Liver (tissue), 8 donors: ENCODE measurements at regions not wholly inside any gene's neighbourhood (a gene's known extent, or its start where the extent isn't known, plus 50 kb on each side); places are given as distances from the start of the nearest gene placed in this dataset.

ENCODE experiments used
- DNase-seq: peaks from one replicate; pipeline ENCODE4 v3.0.0-alpha.2; 2017; ENCODE audit warnings: low spot score
- H3K27ac ChIP-seq, 2 donors: one replicate each; pipeline ENCODE4 v1.7.0; 2013; ENCODE audit warnings: inconsistent platforms in 2 of 2, low read length in 2 of 2, control low read depth in 1 of 2, low read depth in 1 of 2, mild to moderate bottlenecking in 1 of 2
- H3K27me3 ChIP-seq, 4 donors: one replicate each; pipeline versions ENCODE4 v1.6.1 to v1.7.0; 2013; ENCODE audit warnings: low read length in 3 of 4, inconsistent platforms in 1 of 4, mild to moderate bottlenecking in 1 of 4, moderate library complexity in 1 of 4; ENCODE audit not compliant: control insufficient read depth in 4 of 4, insufficient read depth in 4 of 4
- H3K36me3 ChIP-seq, 4 donors: one replicate each; pipeline versions ENCODE4 v1.6.1 to v1.7.0; 2013; ENCODE audit warnings: low read length in 3 of 4, mild to moderate bottlenecking in 3 of 4, low read depth in 1 of 4, moderate library complexity in 1 of 4; ENCODE audit not compliant: control insufficient read depth in 4 of 4, insufficient read depth in 3 of 4
- H3K4me1 ChIP-seq, 4 donors: one replicate each; pipeline versions ENCODE4 v1.6.1 to v1.7.0; 2013; ENCODE audit warnings: low read length in 3 of 4, mild to moderate bottlenecking in 3 of 4, moderate library complexity in 1 of 4; ENCODE audit not compliant: control insufficient read depth in 4 of 4, insufficient read depth in 4 of 4
- H3K4me3 ChIP-seq, 3 donors: one replicate each; pipeline versions ENCODE4 v1.6.1 to v1.7.0; 2013; ENCODE audit warnings: low read length in 3 of 3, control low read depth in 1 of 3, low read depth in 1 of 3, mild to moderate bottlenecking in 1 of 3
- H3K9ac ChIP-seq, 2 donors: one replicate each; pipeline ENCODE4 v1.7.0; 2013; ENCODE audit warnings: low read length in 2 of 2, mild to moderate bottlenecking in 2 of 2, moderate library complexity in 2 of 2, control low read depth in 1 of 2, low read depth in 1 of 2
- H3K9me3 ChIP-seq, 4 donors: one replicate each; pipeline versions ENCODE4 v1.6.1 to v1.7.0; 2013; ENCODE audit warnings: low read length in 3 of 4; ENCODE audit not compliant: control insufficient read depth in 4 of 4
- ATF3 ChIP-seq: IDR thresholded peaks from 2 replicates; pipeline ENCODE4 v1.6.1; 2016; ENCODE audit warnings: antibody characterized with exemption
- CTCF ChIP-seq: fragments of 150-350 bp; IDR thresholded peaks from 2 replicates; pipeline ENCODE4 v1.5.1; 2017; ENCODE audit warnings: improper control_type of control experiment, low read depth, low read length; ENCODE audit not compliant: missing input control
- FOXA2 ChIP-seq: IDR thresholded peaks from 2 replicates; pipeline ENCODE4 v1.6.1; 2016; ENCODE audit warnings: antibody characterized with exemption
- GABPA ChIP-seq, 2 donors: IDR thresholded peaks in 1 of 2; conservative IDR thresholded peaks in 1 of 2; 2 replicates each; pipeline ENCODE4 v1.6.1; 2016; ENCODE audit warnings: antibody characterized with exemption in 2 of 2, mild to moderate bottlenecking in 1 of 2, moderate library complexity in 1 of 2
- HNF4A ChIP-seq, 2 donors: conservative IDR thresholded peaks; 2 replicates each; pipeline ENCODE4 v1.6.1; 2016; ENCODE audit warnings: antibody characterized with exemption in 2 of 2, mild to moderate bottlenecking in 2 of 2
- HNF4G ChIP-seq: IDR thresholded peaks from 2 replicates; pipeline ENCODE4 v1.6.1; 2016; ENCODE audit warnings: antibody characterized with exemption
- JUND ChIP-seq, 2 donors: IDR thresholded peaks; 2 replicates each; pipeline ENCODE4 v1.6.1; 2016; ENCODE audit warnings: antibody characterized with exemption in 2 of 2
- MAX ChIP-seq: IDR thresholded peaks from 2 replicates; pipeline ENCODE4 v1.6.1; 2016; ENCODE audit warnings: antibody characterized with exemption
- RAD21 ChIP-seq, 2 donors: IDR thresholded peaks; 2 replicates each; pipeline ENCODE4 v1.6.1; 2016; ENCODE audit warnings: antibody characterized with exemption in 2 of 2, mild to moderate bottlenecking in 2 of 2
- RXRA ChIP-seq, 2 donors: IDR thresholded peaks; 2 replicates each; pipeline ENCODE4 v1.6.1; 2017 to 2018; ENCODE audit warnings: antibody characterized with exemption in 2 of 2, mild to moderate bottlenecking in 1 of 2
- SP1 ChIP-seq: IDR thresholded peaks from 2 replicates; pipeline ENCODE4 v1.6.1; 2018; ENCODE audit warnings: antibody characterized with exemption, mild to moderate bottlenecking
- TAF1 ChIP-seq: conservative IDR thresholded peaks from 2 replicates; pipeline ENCODE4 v1.6.1; 2016; ENCODE audit warnings: antibody characterized with exemption, mild to moderate bottlenecking
- WGBS: extraction: QIAGEN DNeasy Blood & Tissue Kit; methylation state at CpG from one replicate; pipeline ENCODE4 v1.1.7; 2013; 5-methylcytosine and 5-hydroxymethylcytosine counted together
- TF ChIP-seq, protein P1 (sequence below): IDR thresholded peaks from 2 replicates; pipeline ENCODE4 v1.6.1; 2016; ENCODE audit warnings: antibody characterized with exemption, mild to moderate bottlenecking
- TF ChIP-seq, protein P2 (sequence below): IDR thresholded peaks from 2 replicates; pipeline ENCODE4 v1.6.1; 2016; ENCODE audit warnings: antibody characterized with exemption
- donor health status: healthy.
- donor health status: healthy.
- donor health status: healthy.
- donor health status: healthy.
- donor health status: healthy.

GRCh38 chr12:131220331-131220685 lies 266.6 kb downstream of the ADGRD1 start:
- H3K27me3 ChIP-seq: no peaks in the 10 kb centered on the region
- WGBS: 76% methylated on average over 6 of the region's 6 CpGs
- no peaks in the 10 kb centered on the region for H3K36me3 ChIP-seq
- H3K9me3 ChIP-seq: no peaks in the 10 kb centered on the region
- DNase-seq: no peak
- H3K4me1 ChIP-seq: no peaks in the 10 kb centered on the region
- no peak overlapping the region for H3K9ac ChIP-seq
- no peak for TF ChIP-seq MAX
- TF ChIP-seq TAF1: no peak
- no peak for TF ChIP-seq HNF4G
- TF ChIP-seq CTCF: no peak
- no peak overlapping the region for H3K27ac ChIP-seq
- no peak overlapping the region for H3K4me3 ChIP-seq

- TF ChIP-seq TAF1 (no peak), GABPA (IDR thresholded peaks at IDR 0.05 in 1 of 2, conservative IDR thresholded peaks at IDR 0.05 in 1 of 2) (no peak), ATF3 (no peak), RAD21 (IDR thresholded peaks at IDR 0.05) (no peak), HNF4G (no peak), SP1 (no peak), FOXA2 (no peak), RXRA (IDR thresholded peaks at IDR 0.05) (no peak), JUND (IDR thresholded peaks at IDR 0.05) (no peak), HNF4A (conservative IDR thresholded peaks at IDR 0.05) (no peak)
- TF ChIP-seq, protein P1, sequence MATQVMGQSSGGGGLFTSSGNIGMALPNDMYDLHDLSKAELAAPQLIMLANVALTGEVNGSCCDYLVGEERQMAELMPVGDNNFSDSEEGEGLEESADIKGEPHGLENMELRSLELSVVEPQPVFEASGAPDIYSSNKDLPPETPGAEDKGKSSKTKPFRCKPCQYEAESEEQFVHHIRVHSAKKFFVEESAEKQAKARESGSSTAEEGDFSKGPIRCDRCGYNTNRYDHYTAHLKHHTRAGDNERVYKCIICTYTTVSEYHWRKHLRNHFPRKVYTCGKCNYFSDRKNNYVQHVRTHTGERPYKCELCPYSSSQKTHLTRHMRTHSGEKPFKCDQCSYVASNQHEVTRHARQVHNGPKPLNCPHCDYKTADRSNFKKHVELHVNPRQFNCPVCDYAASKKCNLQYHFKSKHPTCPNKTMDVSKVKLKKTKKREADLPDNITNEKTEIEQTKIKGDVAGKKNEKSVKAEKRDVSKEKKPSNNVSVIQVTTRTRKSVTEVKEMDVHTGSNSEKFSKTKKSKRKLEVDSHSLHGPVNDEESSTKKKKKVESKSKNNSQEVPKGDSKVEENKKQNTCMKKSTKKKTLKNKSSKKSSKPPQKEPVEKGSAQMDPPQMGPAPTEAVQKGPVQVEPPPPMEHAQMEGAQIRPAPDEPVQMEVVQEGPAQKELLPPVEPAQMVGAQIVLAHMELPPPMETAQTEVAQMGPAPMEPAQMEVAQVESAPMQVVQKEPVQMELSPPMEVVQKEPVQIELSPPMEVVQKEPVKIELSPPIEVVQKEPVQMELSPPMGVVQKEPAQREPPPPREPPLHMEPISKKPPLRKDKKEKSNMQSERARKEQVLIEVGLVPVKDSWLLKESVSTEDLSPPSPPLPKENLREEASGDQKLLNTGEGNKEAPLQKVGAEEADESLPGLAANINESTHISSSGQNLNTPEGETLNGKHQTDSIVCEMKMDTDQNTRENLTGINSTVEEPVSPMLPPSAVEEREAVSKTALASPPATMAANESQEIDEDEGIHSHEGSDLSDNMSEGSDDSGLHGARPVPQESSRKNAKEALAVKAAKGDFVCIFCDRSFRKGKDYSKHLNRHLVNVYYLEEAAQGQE: no peak
- TF ChIP-seq, protein P2, sequence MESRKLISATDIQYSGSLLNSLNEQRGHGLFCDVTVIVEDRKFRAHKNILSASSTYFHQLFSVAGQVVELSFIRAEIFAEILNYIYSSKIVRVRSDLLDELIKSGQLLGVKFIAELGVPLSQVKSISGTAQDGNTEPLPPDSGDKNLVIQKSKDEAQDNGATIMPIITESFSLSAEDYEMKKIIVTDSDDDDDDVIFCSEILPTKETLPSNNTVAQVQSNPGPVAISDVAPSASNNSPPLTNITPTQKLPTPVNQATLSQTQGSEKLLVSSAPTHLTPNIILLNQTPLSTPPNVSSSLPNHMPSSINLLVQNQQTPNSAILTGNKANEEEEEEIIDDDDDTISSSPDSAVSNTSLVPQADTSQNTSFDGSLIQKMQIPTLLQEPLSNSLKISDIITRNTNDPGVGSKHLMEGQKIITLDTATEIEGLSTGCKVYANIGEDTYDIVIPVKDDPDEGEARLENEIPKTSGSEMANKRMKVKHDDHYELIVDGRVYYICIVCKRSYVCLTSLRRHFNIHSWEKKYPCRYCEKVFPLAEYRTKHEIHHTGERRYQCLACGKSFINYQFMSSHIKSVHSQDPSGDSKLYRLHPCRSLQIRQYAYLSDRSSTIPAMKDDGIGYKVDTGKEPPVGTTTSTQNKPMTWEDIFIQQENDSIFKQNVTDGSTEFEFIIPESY: no peak
- H3K27ac ChIP-seq: no peak overlapping the region
- H3K9me3 ChIP-seq: no peaks in the 10 kb centered on the region
- no peaks in the 10 kb centered on the region for H3K27me3 ChIP-seq
- no peak overlapping the region for H3K4me3 ChIP-seq
- H3K9ac ChIP-seq: no peak overlapping the region
- no peaks in the 10 kb centered on the region for H3K36me3 ChIP-seq
- H3K4me1 ChIP-seq: no peaks in the 10 kb centered on the region
- DNase-seq: no peak
- WGBS: 77% methylated on average over 17 of the region's 17 CpGs
Measured at GRCh38 chr12:131221061-131221956, 267.6 kb downstream of the ADGRD1 start.
